GM23338 (cell line): ENCODE measurements at regions not wholly inside any gene's neighbourhood (a gene's known extent, or its start where the extent isn't known, plus 50 kb on each side); places are given as distances from the start of the nearest gene placed in this dataset.
A peak's percentile ranks its signal among the peaks of the same experiment; 100 is the strongest.

Experiments used
- ATAC-seq: fragments of 200-7000 bp; cut with Tn5 transposase; 3 replicates; pipeline ENCODE4 v1.9.1; 2020
- DNase-seq: peaks from one replicate; pipeline ENCODE4 v3.0.0-alpha.2; 2015; ENCODE audit warnings: low spot score
- H2AFZ ChIP-seq: fragments of 200-600 bp; sonication (generic); 2 replicates; pipeline ENCODE4 v1.8.0; 2016; ENCODE audit warnings: antibody characterized with exemption, mild to moderate bottlenecking, moderate library complexity
- H3F3A ChIP-seq: fragments of 200-600 bp; sonication (generic); replicated peaks from 2 replicates; pipeline ENCODE4 v1.8.0; 2017; ENCODE audit warnings: antibody characterized with exemption, mixed run types, low read depth
- H3K27ac ChIP-seq: fragments of 200-600 bp; sonication (generic); 2 replicates; pipeline ENCODE4 v1.6.1; 2016; ENCODE audit warnings: low read depth
- H3K27me3 ChIP-seq: fragments of 200-600 bp; sonication (generic); 2 replicates; pipeline ENCODE4 v1.8.0; 2016; ENCODE audit warnings: mild to moderate bottlenecking, mixed run types, moderate library complexity; ENCODE audit not compliant: insufficient read depth
- H3K36me3 ChIP-seq: fragments of 200-600 bp; sonication (generic); 2 replicates; pipeline ENCODE4 v1.8.0; 2016; ENCODE audit warnings: mild to moderate bottlenecking; ENCODE audit not compliant: insufficient read depth
- H3K4me1 ChIP-seq: fragments of 200-600 bp; sonication (generic); 2 replicates; pipeline ENCODE4 v1.8.0; 2016; ENCODE audit warnings: mild to moderate bottlenecking, moderate library complexity; ENCODE audit not compliant: insufficient read depth
- H3K4me2 ChIP-seq: fragments of 200-600 bp; sonication (generic); 2 replicates; pipeline ENCODE4 v1.7.1; 2017; ENCODE audit warnings: mixed run types
- H3K4me3 ChIP-seq: fragments of 200-600 bp; sonication (generic); 2 replicates; pipeline ENCODE4 v1.6.1; 2016; ENCODE audit warnings: mixed run types
- H3K79me2 ChIP-seq: fragments of 200-600 bp; sonication (generic); replicated peaks from 2 replicates; pipeline ENCODE4 v1.8.0; 2017; ENCODE audit warnings: mild to moderate bottlenecking; ENCODE audit not compliant: insufficient read depth
- H3K9me2 ChIP-seq: fragments of 200-600 bp; sonication (generic); 2 replicates; pipeline ENCODE4 v1.8.0; 2017; ENCODE audit not compliant: insufficient read depth
- H4K20me1 ChIP-seq: fragments of 200-600 bp; sonication (generic); replicated peaks from 2 replicates; pipeline ENCODE4 v1.8.0; 2017; ENCODE audit warnings: mild to moderate bottlenecking; ENCODE audit not compliant: insufficient read depth
- H3K27ac Mint-ChIP-seq: 2 replicates; pipeline ENCODE4 v1.8.0; 2020; ENCODE audit warnings: inconsistent platforms, mild to moderate bottlenecking, moderate library complexity, mixed read lengths
- H3K27me3 Mint-ChIP-seq: 3 replicates; pipeline ENCODE4 v1.8.0; 2022; ENCODE audit warnings: low read depth, mild to moderate bottlenecking, moderate library complexity, mixed read lengths, inconsistent platforms; ENCODE audit not compliant: insufficient read depth, poor library complexity
- H3K36me3 Mint-ChIP-seq: 3 replicates; pipeline ENCODE4 v1.8.0; 2021; ENCODE audit warnings: low read depth, mild to moderate bottlenecking, inconsistent platforms, moderate library complexity, mixed read lengths
- H3K4me1 Mint-ChIP-seq: 3 replicates; pipeline ENCODE4 v1.8.0; 2020; ENCODE audit warnings: mild to moderate bottlenecking, inconsistent platforms, mixed read lengths
- H3K4me3 Mint-ChIP-seq: 3 replicates; pipeline ENCODE4 v1.8.0; 2021; ENCODE audit warnings: moderate library complexity, mild to moderate bottlenecking, inconsistent platforms, mixed read lengths
- H3K9me3 Mint-ChIP-seq: 3 replicates; pipeline ENCODE4 v1.8.0; 2020; ENCODE audit warnings: moderate library complexity, mild to moderate bottlenecking, inconsistent platforms, mixed read lengths
- CTCF ChIP-seq, 2 experiments: fragments of 200-600 bp in 1 of 2; sonication (generic) in 1 of 2; conservative IDR thresholded peaks; 2 replicates each; pipeline versions ENCODE4 v1.5.1 to v1.6.1; 2016 to 2017; ENCODE audit warnings: antibody characterized with exemption in 2 of 2, low read depth in 2 of 2, mild to moderate bottlenecking in 2 of 2, moderate library complexity in 1 of 2
- ETS1 ChIP-seq: IDR thresholded peaks from 2 replicates; pipeline ENCODE4 v1.6.1; 2016; ENCODE audit warnings: antibody characterized with exemption
- EZH2 ChIP-seq: fragments of 200-600 bp; sonication (generic); IDR thresholded peaks from one replicate; pipeline ENCODE4 v1.8.0; 2017; ENCODE audit warnings: antibody characterized with exemption, mild to moderate bottlenecking, low read depth; ENCODE audit not compliant: unreplicated experiment
- EZH2phosphoT487 ChIP-seq: fragments of 200-600 bp; sonication (generic); IDR thresholded peaks from one replicate; pipeline ENCODE4 v1.8.1; 2018; ENCODE audit warnings: antibody characterized with exemption; ENCODE audit not compliant: unreplicated experiment
- NANOG ChIP-seq: IDR thresholded peaks from 2 replicates; pipeline ENCODE4 v1.6.1; 2016; ENCODE audit warnings: antibody characterized with exemption, borderline replicate concordance
- POLR2AphosphoS5 ChIP-seq: IDR thresholded peaks from 2 replicates; pipeline ENCODE4 v1.6.1; 2016; ENCODE audit warnings: antibody characterized with exemption, low read depth
- ZNF462 ChIP-seq: fragments of 250-450 bp; sonication (Bioruptor Pico); IDR thresholded peaks from 2 replicates; pipeline ENCODE4 v1.5.0; 2020; ENCODE audit warnings: mild to moderate bottlenecking, moderate library complexity

GRCh38 chr4:117771647-117772337, 262.5 kb upstream of the NDST3 start:
- 0 out of 3 replicates have a peak, but pooled peaks cover 2% of the 10 kb centered on the region for H3K4me1 Mint-ChIP-seq
- H3K4me3 Mint-ChIP-seq, result no peak overlapping the region
- no peak overlapping the region for H3K4me2 ChIP-seq
- H3K4me1 ChIP-seq, result no peaks in the 10 kb centered on the region
- H3K36me3 ChIP-seq, result no peaks in the 10 kb centered on the region
- no peak overlapping the region for H3K27ac Mint-ChIP-seq
- TF ChIP-seq CTCF (conservative IDR thresholded peaks at IDR 0.05; ENCODE audit: low read depth in 2 of 2) (peak; percentile 52 to 62), NANOG (no peak)
- peaks cover 2% of the 10 kb centered on the region for H3K27me3 Mint-ChIP-seq
- no peaks in the 10 kb centered on the region for H3K79me2 ChIP-seq
- no peaks in the 10 kb centered on the region for H4K20me1 ChIP-seq
- DNase-seq (peak; percentile 56), ATAC-seq (peak; percentile 87)
- H3K4me3 ChIP-seq, result no peak overlapping the region
- no peaks in the 10 kb centered on the region; the same call in 1 of the 2 replicates for H3K9me2 ChIP-seq
- H3K27me3 ChIP-seq, result no peaks in the 10 kb centered on the region
- no peaks in the 10 kb centered on the region for H3K36me3 Mint-ChIP-seq
- H3K9me3 Mint-ChIP-seq, result no peaks in the 10 kb centered on the region
- no peak overlapping the region for H3K27ac ChIP-seq
- no peaks in the 10 kb centered on the region for H3F3A ChIP-seq
- H2AFZ ChIP-seq, result peak overlapping the region; percentile 78; the same call in 1 of the 2 replicates

- ATAC-seq, result no peak
- TF ChIP-seq ZNF462 (CRISPR knock-in tag), result no peak
- no peak for TF ChIP-seq EZH2phosphoT487
- TF ChIP-seq CTCF (conservative IDR thresholded peaks at IDR 0.05; ENCODE audit: low read depth in 2 of 2), result no peak
- no peak for TF ChIP-seq POLR2AphosphoS5
- no peak for TF ChIP-seq EZH2
- TF ChIP-seq ETS1, result no peak
Measured at GRCh38 chr4:117773064-117773936, 261.0 kb upstream of the NDST3 start.

More at GRCh38 chr4:117773064-117773936, 261.0 kb upstream of the NDST3 start:
- Histone ChIP-seq H3K9me2 (no peaks in the 10 kb centered on the region; the same call in 1 of the 2 replicates), H3K4me2 (no peak overlapping the region), H2AFZ (no peak overlapping the region), H4K20me1 (no peaks in the 10 kb centered on the region), H3K27me3 (no peaks in the 10 kb centered on the region), H3K79me2 (no peaks in the 10 kb centered on the region), H3K4me1 (no peaks in the 10 kb centered on the region), H3K27ac (no peak overlapping the region), H3K36me3 (no peaks in the 10 kb centered on the region), H3K4me3 (no peak overlapping the region), H3F3A (no peaks in the 10 kb centered on the region)
- Mint-ChIP-seq H3K36me3 (no peaks in the 10 kb centered on the region), H3K27ac (no peak overlapping the region), H3K27me3 (peaks cover 2% of the 10 kb centered on the region), H3K4me3 (no peak overlapping the region), H3K9me3 (no peaks in the 10 kb centered on the region), H3K4me1 (0 out of 3 replicates have a peak, but pooled peaks cover 2% of the 10 kb centered on the region)
- no peak for DNase-seq
